Cardiac fibroblast (primary cell): ENCODE measurements at regions not wholly inside any gene's neighbourhood (a gene's known extent, or its start where the extent isn't known, plus 50 kb on each side); places are given as distances from the start of the nearest gene placed in this dataset.

ENCODE experiments used
- DNase-seq, 2 donors: peaks; one replicate each; pipeline versions ENCODE4 v3.0.0 to v3.0.0-alpha.2; 2010; ENCODE audit warnings: low read depth in 2 of 2
- H3K4me3 ChIP-seq, 2 donors: replicated peaks in 1 of 2; 1 replicate in 1 of 2; 2 replicates in 1 of 2; pipeline ENCODE4 v1.5.1; 2011; ENCODE audit warnings: low read depth in 2 of 2, low read length in 2 of 2, mild to moderate bottlenecking in 2 of 2, moderate library complexity in 1 of 2
- CTCF ChIP-seq: IDR thresholded peaks from one replicate; pipeline ENCODE4 v1.5.1; 2011; ENCODE audit warnings: low read depth, mild to moderate bottlenecking, low read length, inconsistent platforms

GRCh38 chr5:102594192-102594591, 95.4 kb upstream of the SLCO6A1 start:
- H3K4me3 ChIP-seq = no peak overlapping the region
- no peak for TF ChIP-seq CTCF
- DNase-seq = no peak

GRCh38 chr5:102595332-102595731, 96.5 kb upstream of the SLCO6A1 start:
- H3K4me3 ChIP-seq = no peak overlapping the region
- no peak for TF ChIP-seq CTCF
- DNase-seq = no peak

GRCh38 chr5:102596113-102596512, 97.3 kb upstream of the SLCO6A1 start:
- DNase-seq = no peak
- no peak overlapping the region for H3K4me3 ChIP-seq
- no peak for TF ChIP-seq CTCF

GRCh38 chr5:102596951-102597350, 98.2 kb upstream of the SLCO6A1 start:
- no peak for TF ChIP-seq CTCF
- no peak for DNase-seq

GRCh38 chr5:102599289-102599688, 100.5 kb upstream of the SLCO6A1 start:
- DNase-seq = no peak
- no peak for TF ChIP-seq CTCF
- H3K4me3 ChIP-seq = no peak overlapping the region

More at GRCh38 chr5:102596951-102597350, 98.2 kb upstream of the SLCO6A1 start:
- no peak overlapping the region for H3K4me3 ChIP-seq

- peak; percentile 9 to 56 for DNase-seq
- H3K4me3 ChIP-seq = no peak overlapping the region
- TF ChIP-seq CTCF = no peak
Measured at GRCh38 chr5:102600964-102601363, 102.2 kb upstream of the SLCO6A1 start.

GRCh38 chr5:102603670-102604069, 104.9 kb upstream of the SLCO6A1 start:
- no peak for DNase-seq
- H3K4me3 ChIP-seq = no peak overlapping the region
- TF ChIP-seq CTCF = no peak
